ENCODE measurements at regions not wholly inside any gene's neighbourhood (a gene's known extent, or its start where the extent isn't known, plus 50 kb on each side); places are given as distances from the start of the nearest gene placed in this dataset.

DNA sequence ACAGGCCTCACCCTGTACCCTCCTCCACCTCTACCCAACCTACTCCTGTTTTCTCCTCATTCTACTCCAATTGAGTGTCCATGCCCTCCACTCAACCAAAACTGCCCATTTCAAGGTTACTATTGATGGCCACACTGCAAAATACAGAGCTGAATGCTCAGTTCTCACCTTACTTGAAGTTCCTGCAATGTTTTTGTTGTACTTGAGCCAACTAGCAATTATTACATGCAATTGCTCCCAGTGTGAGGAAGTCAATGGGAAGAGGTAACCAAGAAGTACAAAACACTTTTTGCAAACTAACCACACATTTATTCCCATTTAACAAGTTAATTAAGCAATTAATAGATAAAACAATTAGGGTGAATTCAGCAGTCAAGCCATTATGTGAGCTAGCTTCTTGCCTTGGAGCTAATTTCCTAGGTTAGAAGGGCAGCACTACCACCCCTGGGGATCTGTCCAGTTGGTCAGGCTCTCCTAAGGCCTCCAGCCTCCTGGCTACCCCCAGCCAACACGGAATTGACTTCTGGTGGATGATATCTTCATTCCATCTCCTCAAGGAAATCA, 52.4 kb upstream of the GGTLC1 start:
- Histone ChIP-seq H3K36me3 (ENCODE audit: low read depth) (no peaks in the 10 kb centered on the region), H3K79me2 (ENCODE audit: low read depth) (no peaks in the 10 kb centered on the region), H3K27me3 (ENCODE audit: insufficient read depth, low read depth) (no peaks in the 10 kb centered on the region), H3K27ac (no peak overlapping the region), H2AFZ (no peak overlapping the region), H4K20me1 (ENCODE audit: insufficient read depth) (no peaks in the 10 kb centered on the region), H3K4me1 (replicated peaks; ENCODE audit: insufficient read depth) (peaks cover 29% of the 10 kb centered on the region), H3K9me2 (ENCODE audit: insufficient read depth) (no peaks in the 10 kb centered on the region), H3K9me3 (ENCODE audit: insufficient read depth, low read depth) (no peaks in the 10 kb centered on the region), H3F3A (ENCODE audit: insufficient read depth, low read depth) (no peaks in the 10 kb centered on the region; the same call in 1 of the 2 replicates), H3K4me3 (no peak overlapping the region), H3K4me2 (no peak overlapping the region)
- BruUV-seq (replicated peaks) = no TSS peak
- DNase-seq = peak in 1 of 2 experiments; percentile 43
- ChIA-PET CTCF (no interaction called here), POLR2A (ENCODE audit: unreplicated experiment) (interaction anchor here (0.6 kb wide), 1 partner anchor 1207 kb away, joined by 5 read pairs; no protein-coding TSS in a partner anchor)
- intact Hi-C loops (cut with micrococcal nuclease; ENCODE audit: unreplicated experiment) = no loop called here
- no peak for TF ChIP-seq CTCF (conservative IDR thresholded peaks at IDR 0.05)
- no peak for TF ChIP-seq EZH2 (IDR thresholded peaks at IDR 0.05; ENCODE audit: low read depth)

DNA sequence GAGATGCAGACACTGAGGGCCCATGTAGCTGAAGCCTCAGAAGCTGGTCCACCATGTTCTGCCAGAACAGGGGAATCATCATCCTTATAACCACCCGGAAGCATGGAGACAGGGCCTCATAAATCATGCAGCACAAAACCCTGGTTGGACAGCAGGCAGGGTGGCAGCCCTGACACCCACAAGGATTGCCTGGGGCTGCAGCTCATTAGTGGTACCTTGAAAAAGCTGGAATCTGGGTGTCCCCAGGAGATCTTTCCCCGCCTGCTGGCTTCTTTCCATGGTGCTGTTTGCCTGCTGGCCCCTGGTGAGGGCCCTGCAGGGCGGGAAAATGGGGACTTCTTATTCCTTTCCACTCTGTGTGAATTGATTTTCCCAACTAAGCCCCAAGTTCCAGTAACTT, 50.6 kb upstream of the GGTLC1 start:
- CTCF ChIA-PET = no interaction called here
- H3K36me3 ChIP-seq (ENCODE audit: low read depth) = no peaks in the 10 kb centered on the region

More for the DNA sequence above, 50.6 kb upstream of the GGTLC1 start:
- peaks cover 43% of the 10 kb centered on the region for H3K4me1 ChIP-seq (replicated peaks; ENCODE audit: insufficient read depth)
- H4K20me1 ChIP-seq (ENCODE audit: insufficient read depth) = no peaks in the 10 kb centered on the region
- POLR2A ChIA-PET (ENCODE audit: unreplicated experiment) = no interaction called here
- no peak overlapping the region for H3K4me3 ChIP-seq
- peak; percentile 55 to 58 for DNase-seq
- intact Hi-C loops (cut with micrococcal nuclease; ENCODE audit: unreplicated experiment) = loop anchor here (10.0 kb wide), 1 partner anchor 126 kb away; no protein-coding TSS in a partner anchor
- H3F3A ChIP-seq (ENCODE audit: insufficient read depth, low read depth) = peaks cover 12% of the 10 kb centered on the region; the same call in 1 of the 2 replicates
- no peaks in the 10 kb centered on the region for H3K9me3 ChIP-seq (ENCODE audit: insufficient read depth, low read depth)
- BruUV-seq (replicated peaks) = no TSS peak
- H2AFZ ChIP-seq = no peak overlapping the region
- H3K4me2 ChIP-seq = no peak overlapping the region
- H3K27me3 ChIP-seq (ENCODE audit: insufficient read depth, low read depth) = no peaks in the 10 kb centered on the region
- H3K79me2 ChIP-seq (ENCODE audit: low read depth) = no peaks in the 10 kb centered on the region
- TF ChIP-seq CTCF (conservative IDR thresholded peaks at IDR 0.05) = no peak
- no peak for TF ChIP-seq EZH2 (IDR thresholded peaks at IDR 0.05; ENCODE audit: low read depth)
- no peak overlapping the region for H3K27ac ChIP-seq
- H3K9me2 ChIP-seq (ENCODE audit: insufficient read depth) = no peaks in the 10 kb centered on the region
